Peyer's patch (tissue), 4 donors: ENCODE measurements at regions not wholly inside any gene's neighbourhood (a gene's known extent, or its start where the extent isn't known, plus 50 kb on each side); places are given as distances from the start of the nearest gene placed in this dataset.

ENCODE experiments used
- DNase-seq, 3 donors: peaks; one replicate each; pipeline ENCODE4 v3.0.0-alpha.2; 2017 to 2019
- H3K27ac ChIP-seq, 4 donors: fragments of 200-600 bp; sonication (generic); one replicate each; pipeline ENCODE4 v1.5.1; 2016 to 2019
- H3K27me3 ChIP-seq, 2 donors: fragments of 200-600 bp; sonication (generic); one replicate each; pipeline ENCODE4 v1.5.1; 2019
- H3K36me3 ChIP-seq, 3 donors: fragments of 200-600 bp; sonication (generic); one replicate each; pipeline ENCODE4 v1.5.1; 2016 to 2019
- H3K4me1 ChIP-seq, 4 donors: fragments of 200-600 bp; sonication (generic); one replicate each; pipeline ENCODE4 v1.5.1; 2016 to 2019
- H3K4me3 ChIP-seq, 4 donors: fragments of 200-600 bp; sonication (generic); 1 replicate in 3 of 4; 2 replicates in 1 of 4; pipeline ENCODE4 v1.5.1; 2016 to 2019; ENCODE audit warnings: mild to moderate bottlenecking in 1 of 4
- H3K9me3 ChIP-seq, 4 donors: fragments of 200-600 bp; sonication (generic); one replicate each; pipeline ENCODE4 v1.5.1; 2016 to 2019; ENCODE audit warnings: mild to moderate bottlenecking in 1 of 4
- CTCF ChIP-seq, 6 experiments: fragments of 450-650 bp in 4 of 6; fragments of 200-600 bp in 2 of 6; sonication (generic) in 1 of 6; IDR thresholded peaks; one replicate each; pipeline ENCODE4 v1.5.1; 2017 to 2019; ENCODE audit warnings: antibody characterized with exemption in 6 of 6, mild to moderate bottlenecking in 3 of 6, moderate library complexity in 1 of 6
- POLR2A ChIP-seq, 2 donors: fragments of 450-650 bp; IDR thresholded peaks; one replicate each; pipeline ENCODE4 v1.5.1; 2017; ENCODE audit warnings: antibody characterized with exemption in 2 of 2, mild to moderate bottlenecking in 2 of 2, moderate library complexity in 2 of 2

- no peak for DNase-seq
- TF ChIP-seq CTCF (IDR thresholded peaks at IDR 0.05): no peak
- no peak for TF ChIP-seq POLR2A (IDR thresholded peaks at IDR 0.05)
- Histone ChIP-seq H3K27ac (no peak overlapping the region), H3K9me3 (peaks cover 0 to 3% (median 0%) of the 10 kb centered on the region in 4 donors), H3K27me3 (no peaks in the 10 kb centered on the region), H3K36me3 (no peaks in the 10 kb centered on the region), H3K4me3 (no peak overlapping the region), H3K4me1 (no peaks in the 10 kb centered on the region)
These were observed 367.2 kb upstream of the SLITRK1 start for GRCh38 chr13:84249463-84249862.

GRCh38 chr13:84243340-84243739, 361.1 kb upstream of the SLITRK1 start:
- no peak overlapping the region for H3K4me3 ChIP-seq
- H3K9me3 ChIP-seq: no peaks in the 10 kb centered on the region
- H3K27me3 ChIP-seq: no peaks in the 10 kb centered on the region
- DNase-seq: no peak
- no peaks in the 10 kb centered on the region for H3K36me3 ChIP-seq
- no peak overlapping the region for H3K27ac ChIP-seq
- TF ChIP-seq POLR2A (IDR thresholded peaks at IDR 0.05) (no peak), CTCF (IDR thresholded peaks at IDR 0.05) (no peak)
- no peaks in the 10 kb centered on the region for H3K4me1 ChIP-seq

- no peak for DNase-seq
These were observed 356.8 kb upstream of the SLITRK1 start for GRCh38 chr13:84239032-84239431.

GRCh38 chr13:84238381-84238780, 356.1 kb upstream of the SLITRK1 start:
- no peak for DNase-seq
- no peaks in the 10 kb centered on the region for H3K27me3 ChIP-seq
- H3K4me3 ChIP-seq: no peak overlapping the region
- H3K27ac ChIP-seq: no peak overlapping the region
- H3K4me1 ChIP-seq: no peaks in the 10 kb centered on the region
- no peaks in the 10 kb centered on the region for H3K9me3 ChIP-seq
- no peaks in the 10 kb centered on the region for H3K36me3 ChIP-seq
- TF ChIP-seq CTCF (IDR thresholded peaks at IDR 0.05) (no peak), POLR2A (IDR thresholded peaks at IDR 0.05) (no peak)

More at GRCh38 chr13:84239032-84239431, 356.8 kb upstream of the SLITRK1 start:
- TF ChIP-seq POLR2A (IDR thresholded peaks at IDR 0.05) (no peak), CTCF (IDR thresholded peaks at IDR 0.05) (no peak)
- H3K27me3 ChIP-seq: no peaks in the 10 kb centered on the region
- H3K4me3 ChIP-seq: no peak overlapping the region
- no peaks in the 10 kb centered on the region for H3K36me3 ChIP-seq
- H3K4me1 ChIP-seq: no peaks in the 10 kb centered on the region
- no peaks in the 10 kb centered on the region for H3K9me3 ChIP-seq
- no peak overlapping the region for H3K27ac ChIP-seq

GRCh38 chr13:84237143-84237542, 354.9 kb upstream of the SLITRK1 start:
- H3K4me1 ChIP-seq: no peaks in the 10 kb centered on the region
- H3K27me3 ChIP-seq: no peaks in the 10 kb centered on the region
- no peaks in the 10 kb centered on the region for H3K9me3 ChIP-seq
- no peaks in the 10 kb centered on the region for H3K36me3 ChIP-seq
- H3K27ac ChIP-seq: no peak overlapping the region
- TF ChIP-seq CTCF (IDR thresholded peaks at IDR 0.05) (no peak), POLR2A (IDR thresholded peaks at IDR 0.05) (no peak)
- no peak for DNase-seq
- no peak overlapping the region for H3K4me3 ChIP-seq

- Histone ChIP-seq H3K4me3 (no peak overlapping the region), H3K36me3 (no peaks in the 10 kb centered on the region), H3K9me3 (no peaks in the 10 kb centered on the region), H3K4me1 (no peaks in the 10 kb centered on the region), H3K27me3 (no peaks in the 10 kb centered on the region), H3K27ac (no peak overlapping the region)
- no peak for DNase-seq
- TF ChIP-seq CTCF (IDR thresholded peaks at IDR 0.05) (no peak), POLR2A (IDR thresholded peaks at IDR 0.05) (no peak)
These were observed 352.1 kb upstream of the SLITRK1 start for GRCh38 chr13:84234416-84234815.
